GM12878 (cell line): ENCODE measurements at regions not wholly inside any gene's neighbourhood (a gene's known extent, or its start where the extent isn't known, plus 50 kb on each side); places are given as distances from the start of the nearest gene placed in this dataset.

Experiments used
- ATAC-seq: fragments of 200-7000 bp; cut with Tn5 transposase; 3 replicates; pipeline ENCODE4 v1.9.1; 2020; ENCODE audit warnings: mild to moderate bottlenecking, moderate library complexity
- BruUV-seq: library from RNA; stranded (reverse); fragments of 400-500 nt; replicated peaks from 2 replicates; lab custom pipeline; 2021; lab: Mats Ljungman, UMichigan
- CTCF ChIA-PET: fragments of 300-600 bp; sonication (Branson Sonifier 250); formaldehyde crosslinking; extraction: SDS; loops from one replicate; lab custom pipeline; 2021; ENCODE audit warnings: inconsistent platforms; lab: Yijun Ruan, JAX
- POLR2A ChIA-PET: fragments of 350-600 bp; formaldehyde crosslinking; extraction: SDS; loops from one replicate; lab custom pipeline; 2021; ENCODE audit warnings: inconsistent platforms; lab: Charles Lee
- RAD21 ChIA-PET: fragments of 300-600 bp; sonication (Branson Sonifier 250); formaldehyde crosslinking; loops from one replicate; lab custom pipeline; 2023; ENCODE audit warnings: antibody characterized with exemption; ENCODE audit not compliant: unreplicated experiment; lab: Charles Lee
- SMC1A ChIA-PET: fragments of 300-600 bp; sonication (Branson Sonifier 250); formaldehyde crosslinking; loops from one replicate; lab custom pipeline; 2023; ENCODE audit not compliant: unreplicated experiment, uncharacterized antibody; lab: Charles Lee
- DNase-seq: peaks from one replicate; pipeline ENCODE4 v3.0.0-alpha.2; 2011; ENCODE audit warnings: low read depth, low spot score
- FAIRE-seq: peaks from 3 replicates; lab custom pipeline; 2011; peaks lifted over from hg19 to GRCh38; lab: Jason Lieb, UNC
- H2AFZ ChIP-seq: 2 replicates; pipeline ENCODE4 v1.6.0; 2011; ENCODE audit warnings: low read depth, low read length, control low read depth; ENCODE audit not compliant: control insufficient read depth
- H3K27ac ChIP-seq: 2 replicates; pipeline ENCODE4 v1.5.1; 2011; ENCODE audit warnings: control low read depth; ENCODE audit not compliant: control insufficient read depth, insufficient read depth
- H3K27me3 ChIP-seq, 2 experiments: replicated peaks in 1 of 2; 2 replicates each; pipeline versions ENCODE4 v1.6.0 to v1.6.1; 2011; ENCODE audit warnings: low read length in 1 of 2; ENCODE audit not compliant: control insufficient read depth in 2 of 2, insufficient read depth in 2 of 2
- H3K36me3 ChIP-seq, 2 experiments: 2 replicates each; pipeline ENCODE4 v1.5.1; 2011; ENCODE audit warnings: low read length in 1 of 2; ENCODE audit not compliant: control insufficient read depth in 2 of 2, insufficient read depth in 2 of 2
- H3K4me1 ChIP-seq: 2 replicates; pipeline ENCODE4 v1.6.1; 2011; ENCODE audit warnings: mild to moderate bottlenecking, low read length, moderate library complexity, mixed read lengths; ENCODE audit not compliant: control insufficient read depth, insufficient read depth
- H3K4me2 ChIP-seq: 2 replicates; pipeline ENCODE4 v1.6.0; 2011; ENCODE audit warnings: control low read depth; ENCODE audit not compliant: control insufficient read depth, insufficient read depth
- H3K4me3 ChIP-seq: fragments of 200-600 bp; sonication (generic); 2 replicates; pipeline ENCODE4 v1.5.1; 2016
- H3K79me2 ChIP-seq: 2 replicates; pipeline ENCODE4 v1.6.0; 2011; ENCODE audit warnings: low read length; ENCODE audit not compliant: control insufficient read depth, insufficient read depth
- H3K9ac ChIP-seq: 2 replicates; pipeline ENCODE4 v1.8.0; 2011; ENCODE audit warnings: low read length, control low read depth, mixed read lengths; ENCODE audit not compliant: control insufficient read depth, insufficient read depth
- H3K9me3 ChIP-seq: replicated peaks from 3 replicates; pipeline ENCODE4 v1.5.1; 2011; ENCODE audit warnings: mild to moderate bottlenecking, low read length; ENCODE audit not compliant: control insufficient read depth, insufficient read depth
- H4K20me1 ChIP-seq: 2 replicates; pipeline ENCODE4 v1.6.0; 2011; ENCODE audit not compliant: control insufficient read depth, insufficient read depth
- CREB1 ChIP-seq: IDR thresholded peaks from 2 replicates; pipeline ENCODE4 v1.6.1; 2012; ENCODE audit warnings: low read depth, mild to moderate bottlenecking, inconsistent platforms
- E2F4 ChIP-seq: IDR thresholded peaks from 2 replicates; pipeline ENCODE4 v1.6.1; 2012; ENCODE audit warnings: low read depth, low read length, improper control_type of control experiment
- E4F1 ChIP-seq: fragments of 450-650 bp; IDR thresholded peaks from 2 replicates; pipeline ENCODE4 v1.6.1; 2018; ENCODE audit warnings: borderline replicate concordance, mild to moderate bottlenecking; ENCODE audit not compliant: partially characterized antibody
- EGR1 ChIP-seq, 2 experiments: IDR thresholded peaks; 1 replicate in 1 of 2; 2 replicates in 1 of 2; pipeline ENCODE4 v1.6.1; 2011 to 2012; ENCODE audit warnings: low read depth in 2 of 2, low read length in 2 of 2, borderline replicate concordance in 1 of 2, mild to moderate bottlenecking in 1 of 2, moderate library complexity in 1 of 2
- NBN ChIP-seq: fragments of 450-650 bp; IDR thresholded peaks from 2 replicates; pipeline ENCODE4 v1.6.1; 2016
- ZNF24 ChIP-seq: fragments of 450-650 bp; IDR thresholded peaks from 2 replicates; pipeline ENCODE4 v1.6.1; 2017; ENCODE audit warnings: antibody characterized with exemption, mild to moderate bottlenecking
- WGBS: methylation state at CpG from one replicate; pipeline ENCODE4 v1.1.6; 2016; ENCODE audit warnings: low lambda C conversion rate; ENCODE audit not compliant: insufficient replicate concordance, insufficient coverage; ENCODE audit errors: missing lambda C conversion rate; 5-methylcytosine and 5-hydroxymethylcytosine counted together
- in situ Hi-C: fragments of 300-500 bp; cut with MboI; formaldehyde crosslinking; loops from 9 replicates; pipeline ENCODE4 v1.14.3; 2018; ENCODE audit warnings: mixed read lengths
- intact Hi-C: fragments of 100-400 bp; cut with micrococcal nuclease; formaldehyde crosslinking; loops from one replicate; pipeline ENCODE4 v1.14.2; 2022; ENCODE audit not compliant: unreplicated experiment

GRCh38 chr12:89173678-89174077 is 178.6 kb downstream of the DUSP6 start:
- WGBS: 21% methylated on average over 4 of the region's 4 CpGs
- Histone ChIP-seq H3K27me3 (no peaks in the 10 kb centered on the region), H3K36me3 (no peaks in the 10 kb centered on the region), H3K4me1 (no peaks in the 10 kb centered on the region), H3K4me2 (no peak overlapping the region), H3K4me3 (no peak overlapping the region), H3K9ac (no peak overlapping the region), H3K9me3 (no peaks in the 10 kb centered on the region), H2AFZ (no peak overlapping the region), H3K27ac (no peak overlapping the region), H4K20me1 (no peaks in the 10 kb centered on the region), H3K79me2 (no peaks in the 10 kb centered on the region)
- DNase-seq (no peak), FAIRE-seq (no peak), ATAC-seq (no peak)
- intact Hi-C loops: no loop called here
- CTCF ChIA-PET: no interaction called here
- POLR2A ChIA-PET: no interaction called here
- RAD21 ChIA-PET: no interaction called here
- BruUV-seq: no TSS peak
- TF ChIP-seq E2F4 (no peak), E4F1 (no peak), EGR1 (IDR thresholded peaks at IDR 0.05; ENCODE audit: borderline replicate concordance in 1 of 2, low read depth in 2 of 2, low read length in 2 of 2) (no peak), ZNF24 (no peak), CREB1 (no peak), NBN (no peak)
- SMC1A ChIA-PET: interaction anchor here (1.2 to 1.4 kb wide), 2 partner anchors 11 to 21 kb away, joined by 3 read pairs; no protein-coding TSS in a partner anchor
- in situ Hi-C loops: no loop called here
